Tibial nerve (tissue), 4 donors: ENCODE measurements at regions not wholly inside any gene's neighbourhood (a gene's known extent, or its start where the extent isn't known, plus 50 kb on each side); places are given as distances from the start of the nearest gene placed in this dataset.

ENCODE experiments used
- EP300 ChIP-seq, 2 donors: sonication (generic); formaldehyde crosslinking; IDR thresholded peaks; one replicate each; pipeline ENCODE4 v1.6.1; 2017; ENCODE audit warnings: antibody characterized with exemption in 2 of 2, mild to moderate bottlenecking in 1 of 2
- POLR2A ChIP-seq, 2 donors: fragments of 450-650 bp; IDR thresholded peaks; one replicate each; pipeline ENCODE4 v1.6.1; 2017; ENCODE audit warnings: antibody characterized with exemption in 2 of 2, mild to moderate bottlenecking in 2 of 2, moderate library complexity in 2 of 2
- TF ChIP-seq, protein P1 (sequence below), 5 experiments: fragments of 200-600 bp in 3 of 5; fragments of 450-650 bp in 2 of 5; sonication (generic) in 3 of 5; IDR thresholded peaks; one replicate each; pipeline ENCODE4 v1.5.1; 2016 to 2019; ENCODE audit warnings: antibody characterized with exemption in 5 of 5, mild to moderate bottlenecking in 3 of 5, moderate library complexity in 2 of 5

- TF ChIP-seq EP300 (IDR thresholded peaks at IDR 0.05) (no peak), POLR2A (IDR thresholded peaks at IDR 0.05) (no peak)
- TF ChIP-seq, protein P1, sequence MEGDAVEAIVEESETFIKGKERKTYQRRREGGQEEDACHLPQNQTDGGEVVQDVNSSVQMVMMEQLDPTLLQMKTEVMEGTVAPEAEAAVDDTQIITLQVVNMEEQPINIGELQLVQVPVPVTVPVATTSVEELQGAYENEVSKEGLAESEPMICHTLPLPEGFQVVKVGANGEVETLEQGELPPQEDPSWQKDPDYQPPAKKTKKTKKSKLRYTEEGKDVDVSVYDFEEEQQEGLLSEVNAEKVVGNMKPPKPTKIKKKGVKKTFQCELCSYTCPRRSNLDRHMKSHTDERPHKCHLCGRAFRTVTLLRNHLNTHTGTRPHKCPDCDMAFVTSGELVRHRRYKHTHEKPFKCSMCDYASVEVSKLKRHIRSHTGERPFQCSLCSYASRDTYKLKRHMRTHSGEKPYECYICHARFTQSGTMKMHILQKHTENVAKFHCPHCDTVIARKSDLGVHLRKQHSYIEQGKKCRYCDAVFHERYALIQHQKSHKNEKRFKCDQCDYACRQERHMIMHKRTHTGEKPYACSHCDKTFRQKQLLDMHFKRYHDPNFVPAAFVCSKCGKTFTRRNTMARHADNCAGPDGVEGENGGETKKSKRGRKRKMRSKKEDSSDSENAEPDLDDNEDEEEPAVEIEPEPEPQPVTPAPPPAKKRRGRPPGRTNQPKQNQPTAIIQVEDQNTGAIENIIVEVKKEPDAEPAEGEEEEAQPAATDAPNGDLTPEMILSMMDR (IDR thresholded peaks at IDR 0.05), result no peak
Measured at GRCh38 chr15:62745621-62746225, 296.8 kb upstream of the TPM1 start.
